ENCODE measurements at regions not wholly inside any gene's neighbourhood (a gene's known extent, or its start where the extent isn't known, plus 50 kb on each side); places are given as distances from the start of the nearest gene placed in this dataset.

DNA sequence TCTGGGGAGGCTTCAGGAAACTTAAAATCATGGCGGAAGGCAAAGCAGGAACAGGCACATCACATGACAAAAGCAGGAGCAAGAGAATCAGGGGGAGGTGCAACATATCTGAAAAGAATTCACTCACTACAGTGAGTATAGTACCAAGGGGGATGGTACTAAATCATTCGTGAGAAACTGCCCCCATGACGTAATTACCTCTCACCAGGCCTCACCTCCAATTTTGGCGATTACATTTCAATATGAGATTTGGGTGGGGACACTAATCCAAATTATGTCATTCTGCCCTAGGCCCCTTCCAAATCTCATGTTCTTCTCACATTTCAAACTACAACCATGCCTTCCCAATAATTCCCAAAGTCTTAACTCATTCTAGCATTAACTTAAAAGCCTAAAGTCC is 740.8 kb upstream of the SOX11 start:
- Histone ChIP-seq H3K36me3 (no peaks in the 10 kb centered on the region), H3K27me3 (replicated peaks; ENCODE audit: insufficient read depth) (no peaks in the 10 kb centered on the region), H3K4me3 (no peak overlapping the region), H3K27ac (no peak overlapping the region), H3K9me3 (no peaks in the 10 kb centered on the region), H3K4me1 (ENCODE audit: control insufficient read depth in 1 of 2, low read depth in 2 of 2) (no peaks in the 10 kb centered on the region)
- TF ChIP-seq, protein P1, sequence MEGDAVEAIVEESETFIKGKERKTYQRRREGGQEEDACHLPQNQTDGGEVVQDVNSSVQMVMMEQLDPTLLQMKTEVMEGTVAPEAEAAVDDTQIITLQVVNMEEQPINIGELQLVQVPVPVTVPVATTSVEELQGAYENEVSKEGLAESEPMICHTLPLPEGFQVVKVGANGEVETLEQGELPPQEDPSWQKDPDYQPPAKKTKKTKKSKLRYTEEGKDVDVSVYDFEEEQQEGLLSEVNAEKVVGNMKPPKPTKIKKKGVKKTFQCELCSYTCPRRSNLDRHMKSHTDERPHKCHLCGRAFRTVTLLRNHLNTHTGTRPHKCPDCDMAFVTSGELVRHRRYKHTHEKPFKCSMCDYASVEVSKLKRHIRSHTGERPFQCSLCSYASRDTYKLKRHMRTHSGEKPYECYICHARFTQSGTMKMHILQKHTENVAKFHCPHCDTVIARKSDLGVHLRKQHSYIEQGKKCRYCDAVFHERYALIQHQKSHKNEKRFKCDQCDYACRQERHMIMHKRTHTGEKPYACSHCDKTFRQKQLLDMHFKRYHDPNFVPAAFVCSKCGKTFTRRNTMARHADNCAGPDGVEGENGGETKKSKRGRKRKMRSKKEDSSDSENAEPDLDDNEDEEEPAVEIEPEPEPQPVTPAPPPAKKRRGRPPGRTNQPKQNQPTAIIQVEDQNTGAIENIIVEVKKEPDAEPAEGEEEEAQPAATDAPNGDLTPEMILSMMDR (IDR thresholded peaks at IDR 0.05), result no peak
- DNase-seq (ENCODE audit: low spot score) (no peak), ATAC-seq (ENCODE audit: insufficient number of reproducible peaks, low FRiP score, low read depth) (no peak)

DNA sequence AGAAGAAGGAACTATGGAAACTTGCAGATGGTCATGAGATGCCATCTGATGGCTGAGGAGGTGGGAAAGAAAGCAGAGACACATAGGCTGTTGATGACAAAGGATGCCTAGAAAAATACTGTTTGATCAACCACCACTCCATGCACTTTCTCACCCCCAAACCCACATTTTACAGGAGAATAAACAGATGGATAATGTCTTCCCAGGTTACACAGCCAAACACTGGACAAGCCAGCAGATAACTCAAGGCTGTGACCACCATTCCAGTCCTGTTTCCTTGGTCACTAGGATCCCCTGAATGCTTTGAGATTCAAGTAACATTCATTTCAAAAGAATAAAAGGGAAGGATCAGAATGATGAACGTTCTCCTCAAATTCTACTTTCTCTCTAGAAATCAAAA is 733.0 kb upstream of the SOX11 start:
- Histone ChIP-seq H3K36me3 (no peaks in the 10 kb centered on the region), H3K27ac (no peak overlapping the region), H3K4me1 (ENCODE audit: control insufficient read depth in 1 of 2, low read depth in 2 of 2) (no peaks in the 10 kb centered on the region), H3K9me3 (no peaks in the 10 kb centered on the region), H3K27me3 (replicated peaks; ENCODE audit: insufficient read depth) (no peaks in the 10 kb centered on the region), H3K4me3 (no peak overlapping the region)
- TF ChIP-seq, protein P1 (IDR thresholded peaks at IDR 0.05), result no peak
- DNase-seq (ENCODE audit: low spot score) (no peak), ATAC-seq (ENCODE audit: insufficient number of reproducible peaks, low FRiP score, low read depth) (no peak)

DNA sequence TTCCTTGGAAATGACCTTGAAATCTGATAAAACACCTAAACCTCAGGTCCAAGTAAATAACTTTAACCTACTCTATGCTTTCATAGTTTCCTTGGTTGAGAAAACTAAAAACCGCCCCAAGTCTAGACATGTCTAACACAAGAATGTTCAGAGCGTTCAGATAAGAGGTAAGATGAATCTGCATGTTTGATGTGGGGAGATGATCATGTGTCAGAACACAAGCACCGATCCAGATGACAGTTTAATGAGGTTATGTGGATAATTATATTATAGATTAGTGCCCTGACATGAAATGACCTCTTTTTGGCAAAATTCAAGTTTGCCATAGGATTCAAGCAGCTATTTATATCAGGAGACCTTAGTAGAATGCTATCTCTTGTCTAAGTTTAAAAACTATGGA is 729.8 kb upstream of the SOX11 start:
- no peaks in the 10 kb centered on the region for H3K9me3 ChIP-seq
- no peak overlapping the region for H3K27ac ChIP-seq
- ATAC-seq (ENCODE audit: insufficient number of reproducible peaks, low FRiP score, low read depth), result no peak
- DNase-seq (ENCODE audit: low spot score), result no peak
- no peaks in the 10 kb centered on the region for H3K36me3 ChIP-seq
- no peaks in the 10 kb centered on the region for H3K4me1 ChIP-seq (ENCODE audit: control insufficient read depth in 1 of 2, low read depth in 2 of 2)
- no peaks in the 10 kb centered on the region for H3K27me3 ChIP-seq (replicated peaks; ENCODE audit: insufficient read depth)
- TF ChIP-seq, protein P1 (IDR thresholded peaks at IDR 0.05), result no peak
- H3K4me3 ChIP-seq, result no peak overlapping the region

DNA sequence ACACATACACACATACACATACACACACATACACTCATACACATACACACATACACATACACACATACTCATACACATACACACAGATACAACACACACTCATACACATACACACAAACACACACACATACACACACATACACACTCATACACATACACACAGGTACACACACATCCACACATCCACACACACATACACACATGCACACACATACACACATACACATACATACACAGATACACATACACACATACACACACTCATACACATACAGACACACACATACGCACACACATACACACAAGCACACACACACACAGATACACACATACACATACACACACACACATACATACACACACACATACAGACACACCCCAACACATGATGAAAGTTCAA is 729.1 kb upstream of the SOX11 start:
- H3K36me3 ChIP-seq, result no peaks in the 10 kb centered on the region
- ATAC-seq (ENCODE audit: insufficient number of reproducible peaks, low FRiP score, low read depth) (no peak), DNase-seq (ENCODE audit: low spot score) (no peak)
- no peaks in the 10 kb centered on the region for H3K9me3 ChIP-seq
- TF ChIP-seq, protein P1 (IDR thresholded peaks at IDR 0.05), result no peak
- H3K4me1 ChIP-seq (ENCODE audit: control insufficient read depth in 1 of 2, low read depth in 2 of 2), result no peaks in the 10 kb centered on the region
- H3K4me3 ChIP-seq, result no peak overlapping the region
- H3K27me3 ChIP-seq (replicated peaks; ENCODE audit: insufficient read depth), result no peaks in the 10 kb centered on the region
- H3K27ac ChIP-seq, result no peak overlapping the region

DNA sequence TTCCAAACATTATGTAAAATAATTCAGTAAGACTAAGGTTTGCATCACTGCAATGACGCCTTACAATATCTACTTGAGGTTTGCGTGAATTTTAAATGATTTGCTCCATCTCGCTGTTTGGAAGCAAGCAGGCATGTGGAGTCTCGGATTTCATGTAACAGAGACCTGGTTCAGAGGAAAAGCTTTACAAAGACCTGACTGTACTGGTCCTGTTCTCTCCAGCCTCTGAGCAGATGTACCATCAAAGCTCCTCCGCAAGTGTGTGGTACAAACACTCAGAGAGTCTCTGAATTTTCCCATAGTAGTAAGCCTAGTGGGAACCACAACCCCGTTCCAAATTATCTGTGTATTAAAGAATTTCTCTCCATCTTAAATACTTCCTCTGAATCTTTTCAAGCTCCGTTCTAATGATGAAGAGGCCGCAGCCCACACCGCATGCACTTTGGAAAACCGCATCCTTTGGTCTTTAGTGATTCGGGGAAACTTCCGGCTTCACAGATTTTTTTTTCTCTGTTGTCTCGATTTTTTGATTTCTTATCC is 728.1 kb upstream of the SOX11 start:
- TF ChIP-seq, protein P1 (IDR thresholded peaks at IDR 0.05), result no peak
- ATAC-seq (ENCODE audit: insufficient number of reproducible peaks, low FRiP score, low read depth) (no peak), DNase-seq (ENCODE audit: low spot score) (no peak)
- no peak overlapping the region for H3K4me3 ChIP-seq
- H3K27ac ChIP-seq, result no peak overlapping the region
- no peaks in the 10 kb centered on the region for H3K36me3 ChIP-seq
- H3K27me3 ChIP-seq (replicated peaks; ENCODE audit: insufficient read depth), result no peaks in the 10 kb centered on the region
- H3K4me1 ChIP-seq (ENCODE audit: control insufficient read depth in 1 of 2, low read depth in 2 of 2), result no peaks in the 10 kb centered on the region
- H3K9me3 ChIP-seq, result no peaks in the 10 kb centered on the region

All from thoracic aorta (tissue), 2 donors.